ENCODE measurements at regions not wholly inside any gene's neighbourhood (a gene's known extent, or its start where the extent isn't known, plus 50 kb on each side); places are given as distances from the start of the nearest gene placed in this dataset.

- Histone ChIP-seq H3K27me3 (ENCODE audit: control insufficient read depth, insufficient read depth, low read length) (no peaks in the 10 kb centered on the region), H3K4me3 (replicated peaks in 1 of 4; ENCODE audit: control extremely low read depth in 1 of 4, insufficient read depth in 1 of 4, low read depth in 3 of 4, low read length in 4 of 4) (no peak overlapping the region), H2AFZ (ENCODE audit: low read length) (no peak overlapping the region), H3K9ac (ENCODE audit: insufficient read depth, low read length) (no peak overlapping the region), H3K36me3 (ENCODE audit: control insufficient read depth, insufficient read depth, low read length) (no peaks in the 10 kb centered on the region), H3K9me3 (ENCODE audit: control insufficient read depth, insufficient read depth, low read depth, low read length) (no peaks in the 10 kb centered on the region), H3K4me1 (ENCODE audit: control insufficient read depth, extremely low read depth, insufficient read depth, low read length) (no peaks in the 10 kb centered on the region), H3K79me2 (ENCODE audit: control insufficient read depth, insufficient read depth, low read length) (no peaks in the 10 kb centered on the region), H3K4me2 (ENCODE audit: extremely low read depth, insufficient read depth, low read length) (no peak overlapping the region), H4K20me1 (ENCODE audit: control insufficient read depth, extremely low read depth, insufficient read depth, low read length) (no peaks in the 10 kb centered on the region), H3K27ac (ENCODE audit: insufficient read depth, low read length) (no peak overlapping the region)
- peak in 1 of 2 donors; percentile 84 for DNase-seq (ENCODE audit: low read depth in 2 of 2)
- TF ChIP-seq EZH2 (IDR thresholded peaks at IDR 0.05; ENCODE audit: low read length, missing control alignments) (no peak), CTCF (conservative IDR thresholded peaks at IDR 0.05 in 1 of 2, IDR thresholded peaks at IDR 0.05 in 1 of 2; ENCODE audit: low read depth in 1 of 2, low read length in 2 of 2) (no peak)
These were observed 440.4 kb downstream of the ADAMTS20 start for GRCh38 chr12:43111608-43112007.

- H3K79me2 ChIP-seq (ENCODE audit: control insufficient read depth, insufficient read depth, low read length) = no peaks in the 10 kb centered on the region
- H4K20me1 ChIP-seq (ENCODE audit: control insufficient read depth, extremely low read depth, insufficient read depth, low read length) = no peaks in the 10 kb centered on the region
- no peaks in the 10 kb centered on the region for H3K9me3 ChIP-seq (ENCODE audit: control insufficient read depth, insufficient read depth, low read depth, low read length)
- no peak overlapping the region for H3K9ac ChIP-seq (ENCODE audit: insufficient read depth, low read length)
- H3K36me3 ChIP-seq (ENCODE audit: control insufficient read depth, insufficient read depth, low read length) = no peaks in the 10 kb centered on the region
- TF ChIP-seq EZH2 (IDR thresholded peaks at IDR 0.05; ENCODE audit: low read length, missing control alignments) (no peak), CTCF (conservative IDR thresholded peaks at IDR 0.05 in 1 of 2, IDR thresholded peaks at IDR 0.05 in 1 of 2; ENCODE audit: low read depth in 1 of 2, low read length in 2 of 2) (no peak)
- no peak overlapping the region for H3K4me3 ChIP-seq (replicated peaks in 1 of 4; ENCODE audit: control extremely low read depth in 1 of 4, insufficient read depth in 1 of 4, low read depth in 3 of 4, low read length in 4 of 4)
- H3K4me1 ChIP-seq (ENCODE audit: control insufficient read depth, extremely low read depth, insufficient read depth, low read length) = no peaks in the 10 kb centered on the region
- H3K4me2 ChIP-seq (ENCODE audit: extremely low read depth, insufficient read depth, low read length) = no peak overlapping the region
- H2AFZ ChIP-seq (ENCODE audit: low read length) = no peak overlapping the region
- H3K27ac ChIP-seq (ENCODE audit: insufficient read depth, low read length) = no peak overlapping the region
- DNase-seq (ENCODE audit: low read depth in 2 of 2) = peak in 1 of 2 donors; percentile 32
- H3K27me3 ChIP-seq (ENCODE audit: control insufficient read depth, insufficient read depth, low read length) = no peaks in the 10 kb centered on the region
These were observed 442.2 kb downstream of the ADAMTS20 start for GRCh38 chr12:43109631-43110345.

GRCh38 chr12:43108656-43109055 lies 443.3 kb downstream of the ADAMTS20 start:
- TF ChIP-seq EZH2 (IDR thresholded peaks at IDR 0.05; ENCODE audit: low read length, missing control alignments) (no peak), CTCF (conservative IDR thresholded peaks at IDR 0.05 in 1 of 2, IDR thresholded peaks at IDR 0.05 in 1 of 2; ENCODE audit: low read depth in 1 of 2, low read length in 2 of 2) (no peak)
- Histone ChIP-seq H3K4me2 (ENCODE audit: extremely low read depth, insufficient read depth, low read length) (no peak overlapping the region), H3K27me3 (ENCODE audit: control insufficient read depth, insufficient read depth, low read length) (no peaks in the 10 kb centered on the region), H3K27ac (ENCODE audit: insufficient read depth, low read length) (no peak overlapping the region), H3K9ac (ENCODE audit: insufficient read depth, low read length) (no peak overlapping the region), H2AFZ (ENCODE audit: low read length) (no peak overlapping the region), H3K4me3 (replicated peaks in 1 of 4; ENCODE audit: control extremely low read depth in 1 of 4, insufficient read depth in 1 of 4, low read depth in 3 of 4, low read length in 4 of 4) (no peak overlapping the region), H3K9me3 (ENCODE audit: control insufficient read depth, insufficient read depth, low read depth, low read length) (no peaks in the 10 kb centered on the region), H4K20me1 (ENCODE audit: control insufficient read depth, extremely low read depth, insufficient read depth, low read length) (no peaks in the 10 kb centered on the region), H3K4me1 (ENCODE audit: control insufficient read depth, extremely low read depth, insufficient read depth, low read length) (no peaks in the 10 kb centered on the region), H3K36me3 (ENCODE audit: control insufficient read depth, insufficient read depth, low read length) (no peaks in the 10 kb centered on the region), H3K79me2 (ENCODE audit: control insufficient read depth, insufficient read depth, low read length) (no peaks in the 10 kb centered on the region)
- peak in 1 of 2 donors; percentile 8 for DNase-seq (ENCODE audit: low read depth in 2 of 2)

All from fibroblast of lung (primary cell).